Panc1 (cell line): ENCODE measurements at regions not wholly inside any gene's neighbourhood (a gene's known extent, or its start where the extent isn't known, plus 50 kb on each side); places are given as distances from the start of the nearest gene placed in this dataset.

Source experiments
- ATAC-seq: fragments of 200-7000 bp; cut with Tn5 transposase; 2 replicates; pipeline ENCODE4 v1.9.1; 2020; ENCODE audit warnings: mild to moderate bottlenecking, moderate library complexity
- BruUV-seq: library from RNA; stranded (reverse); fragments of 400-500 nt; replicated peaks from 2 replicates; lab custom pipeline; 2021; lab: Mats Ljungman, UMichigan
- CTCF ChIA-PET: fragments of 300-600 bp; sonication (Branson Sonifier 250); formaldehyde crosslinking; loops from one replicate; lab custom pipeline; 2022; ENCODE audit warnings: antibody characterized with exemption; lab: Charles Lee
- POLR2A ChIA-PET: fragments of 300-600 bp; sonication (Branson Sonifier 250); formaldehyde crosslinking; loops from one replicate; lab custom pipeline; 2022; ENCODE audit warnings: antibody characterized with exemption; lab: Charles Lee
- DNase-seq: peaks from one replicate; pipeline ENCODE4 v3.0.0-alpha.2; 2010; ENCODE audit warnings: low read depth, low spot score
- H3K27ac ChIP-seq: 2 replicates; pipeline ENCODE4 v1.5.1; 2011; ENCODE audit warnings: mild to moderate bottlenecking, low read length, inconsistent platforms
- H3K27me3 ChIP-seq: fragments of 200-500 bp; sonication (Bioruptor generic); 2 replicates; pipeline ENCODE4 v1.6.0; 2014; ENCODE audit warnings: low read length, inconsistent platforms; ENCODE audit not compliant: control insufficient read depth, insufficient read depth
- H3K36me3 ChIP-seq: fragments of 200-500 bp; sonication (Bioruptor generic); 2 replicates; pipeline ENCODE4 v1.5.1; 2014; ENCODE audit warnings: inconsistent platforms, mild to moderate bottlenecking, low read length, moderate library complexity; ENCODE audit not compliant: control insufficient read depth, insufficient read depth
- H3K4me1 ChIP-seq: 2 replicates; pipeline ENCODE4 v1.5.1; 2011; ENCODE audit warnings: inconsistent platforms, mild to moderate bottlenecking, low read length, moderate library complexity; ENCODE audit not compliant: control insufficient read depth, insufficient read depth
- H3K4me3 ChIP-seq, 2 experiments: 2 replicates each; pipeline ENCODE4 v1.5.1; 2011 to 2012; ENCODE audit warnings: low read depth in 2 of 2, low read length in 2 of 2, mild to moderate bottlenecking in 2 of 2, inconsistent platforms in 1 of 2, moderate library complexity in 1 of 2
- H3K9me3 ChIP-seq: fragments of 200-500 bp; sonication (Bioruptor generic); 2 replicates; pipeline ENCODE4 v1.5.1; 2014; ENCODE audit warnings: low read depth, mild to moderate bottlenecking, inconsistent platforms, low read length, moderate library complexity; ENCODE audit not compliant: control insufficient read depth, insufficient read depth
- POLR2AphosphoS5 ChIP-seq: IDR thresholded peaks from 2 replicates; pipeline ENCODE4 v1.6.1; 2012; ENCODE audit warnings: mild to moderate bottlenecking, low read depth, low read length, moderate library complexity
- SIN3A ChIP-seq: IDR thresholded peaks from 2 replicates; pipeline ENCODE4 v1.6.1; 2012; ENCODE audit warnings: low read depth, mild to moderate bottlenecking, low read length, moderate library complexity, borderline replicate concordance; ENCODE audit not compliant: insufficient read depth
- TCF7L2 ChIP-seq: IDR thresholded peaks from 2 replicates; pipeline ENCODE4 v1.6.1; 2011; ENCODE audit warnings: mild to moderate bottlenecking, low read depth, low read length, inconsistent platforms
- in situ Hi-C: cut with HindIII; loops from 2 replicates; pipeline ENCODE4 v1.10.0; 2016; ENCODE audit warnings: low sequenced_read_pairs, low pct_unique_long_range_greater_than_20kb
- intact Hi-C: fragments of 100-400 bp; cut with micrococcal nuclease; formaldehyde crosslinking; loops from one replicate; pipeline ENCODE4 v1.10.0; 2022; ENCODE audit not compliant: unreplicated experiment
- TF ChIP-seq, protein P1 (sequence below), 2 experiments: IDR thresholded peaks; 2 replicates each; pipeline ENCODE4 v1.6.1; 2011 to 2012; ENCODE audit warnings: low read depth in 2 of 2, control low read depth in 1 of 2, low read length in 1 of 2, mild to moderate bottlenecking in 1 of 2, moderate library complexity in 1 of 2; ENCODE audit not compliant: insufficient read depth in 1 of 2
- TF ChIP-seq, protein P2 (sequence below): fragments of 450-650 bp; IDR thresholded peaks from 2 replicates; pipeline ENCODE4 v1.5.1; 2017; ENCODE audit warnings: mild to moderate bottlenecking

DNA sequence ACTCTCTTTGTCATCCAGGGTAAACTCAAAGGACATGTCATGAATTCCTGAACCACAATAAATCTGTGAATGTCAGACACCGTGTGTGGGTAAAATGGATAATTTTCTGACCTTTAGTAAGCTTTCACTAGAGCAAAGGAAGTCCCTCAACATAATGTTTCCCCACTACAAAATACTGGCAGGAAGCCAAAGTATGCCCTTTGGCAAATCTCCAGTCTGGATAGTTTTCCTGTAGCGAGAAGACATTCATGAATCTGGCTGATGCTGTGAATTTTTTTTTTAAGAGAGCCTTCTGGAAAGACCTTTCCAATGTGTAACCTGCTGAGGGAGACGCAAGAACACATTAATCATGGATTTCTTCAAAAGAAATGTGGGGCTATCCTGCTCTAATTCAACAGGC, 389.6 kb upstream of the DDHD1 start:
- intact Hi-C loops = no loop called here

DNA sequence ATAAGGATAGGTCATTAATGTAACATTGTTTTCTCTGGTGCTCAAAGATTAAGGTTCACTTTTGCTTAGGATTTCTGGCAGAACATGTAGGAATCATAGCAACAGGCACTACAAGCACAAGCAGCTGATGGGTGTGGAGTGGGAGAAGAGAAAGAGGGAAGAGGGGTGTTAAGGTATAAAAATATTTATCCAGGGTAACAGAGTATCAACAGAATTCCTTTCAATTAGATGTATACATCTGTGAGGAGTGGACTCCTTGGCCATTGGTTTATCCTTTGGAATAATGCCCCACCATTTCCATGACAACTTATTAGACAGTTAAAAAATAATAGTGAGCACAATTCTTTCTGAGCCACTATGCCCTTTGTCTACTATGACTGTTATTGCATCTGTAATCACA, 388.3 kb upstream of the DDHD1 start:
- intact Hi-C loops = no loop called here
- Histone ChIP-seq H3K4me1 (no peaks in the 10 kb centered on the region), H3K27me3 (no peaks in the 10 kb centered on the region), H3K4me3 (no peak overlapping the region), H3K36me3 (no peaks in the 10 kb centered on the region), H3K27ac (no peak overlapping the region), H3K9me3 (no peaks in the 10 kb centered on the region)
- BruUV-seq = no TSS peak
- DNase-seq (no peak), ATAC-seq (no peak)
- POLR2A ChIA-PET = no interaction called here
- CTCF ChIA-PET = no interaction called here
- in situ Hi-C loops = no loop called here
- TF ChIP-seq POLR2AphosphoS5 = no peak
- TF ChIP-seq, protein P1, sequence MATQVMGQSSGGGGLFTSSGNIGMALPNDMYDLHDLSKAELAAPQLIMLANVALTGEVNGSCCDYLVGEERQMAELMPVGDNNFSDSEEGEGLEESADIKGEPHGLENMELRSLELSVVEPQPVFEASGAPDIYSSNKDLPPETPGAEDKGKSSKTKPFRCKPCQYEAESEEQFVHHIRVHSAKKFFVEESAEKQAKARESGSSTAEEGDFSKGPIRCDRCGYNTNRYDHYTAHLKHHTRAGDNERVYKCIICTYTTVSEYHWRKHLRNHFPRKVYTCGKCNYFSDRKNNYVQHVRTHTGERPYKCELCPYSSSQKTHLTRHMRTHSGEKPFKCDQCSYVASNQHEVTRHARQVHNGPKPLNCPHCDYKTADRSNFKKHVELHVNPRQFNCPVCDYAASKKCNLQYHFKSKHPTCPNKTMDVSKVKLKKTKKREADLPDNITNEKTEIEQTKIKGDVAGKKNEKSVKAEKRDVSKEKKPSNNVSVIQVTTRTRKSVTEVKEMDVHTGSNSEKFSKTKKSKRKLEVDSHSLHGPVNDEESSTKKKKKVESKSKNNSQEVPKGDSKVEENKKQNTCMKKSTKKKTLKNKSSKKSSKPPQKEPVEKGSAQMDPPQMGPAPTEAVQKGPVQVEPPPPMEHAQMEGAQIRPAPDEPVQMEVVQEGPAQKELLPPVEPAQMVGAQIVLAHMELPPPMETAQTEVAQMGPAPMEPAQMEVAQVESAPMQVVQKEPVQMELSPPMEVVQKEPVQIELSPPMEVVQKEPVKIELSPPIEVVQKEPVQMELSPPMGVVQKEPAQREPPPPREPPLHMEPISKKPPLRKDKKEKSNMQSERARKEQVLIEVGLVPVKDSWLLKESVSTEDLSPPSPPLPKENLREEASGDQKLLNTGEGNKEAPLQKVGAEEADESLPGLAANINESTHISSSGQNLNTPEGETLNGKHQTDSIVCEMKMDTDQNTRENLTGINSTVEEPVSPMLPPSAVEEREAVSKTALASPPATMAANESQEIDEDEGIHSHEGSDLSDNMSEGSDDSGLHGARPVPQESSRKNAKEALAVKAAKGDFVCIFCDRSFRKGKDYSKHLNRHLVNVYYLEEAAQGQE (IDR thresholded peaks at IDR 0.05; ENCODE audit: insufficient read depth in 1 of 2, low read depth in 2 of 2, low read length in 1 of 2) = no peak
- TF ChIP-seq, protein P2, sequence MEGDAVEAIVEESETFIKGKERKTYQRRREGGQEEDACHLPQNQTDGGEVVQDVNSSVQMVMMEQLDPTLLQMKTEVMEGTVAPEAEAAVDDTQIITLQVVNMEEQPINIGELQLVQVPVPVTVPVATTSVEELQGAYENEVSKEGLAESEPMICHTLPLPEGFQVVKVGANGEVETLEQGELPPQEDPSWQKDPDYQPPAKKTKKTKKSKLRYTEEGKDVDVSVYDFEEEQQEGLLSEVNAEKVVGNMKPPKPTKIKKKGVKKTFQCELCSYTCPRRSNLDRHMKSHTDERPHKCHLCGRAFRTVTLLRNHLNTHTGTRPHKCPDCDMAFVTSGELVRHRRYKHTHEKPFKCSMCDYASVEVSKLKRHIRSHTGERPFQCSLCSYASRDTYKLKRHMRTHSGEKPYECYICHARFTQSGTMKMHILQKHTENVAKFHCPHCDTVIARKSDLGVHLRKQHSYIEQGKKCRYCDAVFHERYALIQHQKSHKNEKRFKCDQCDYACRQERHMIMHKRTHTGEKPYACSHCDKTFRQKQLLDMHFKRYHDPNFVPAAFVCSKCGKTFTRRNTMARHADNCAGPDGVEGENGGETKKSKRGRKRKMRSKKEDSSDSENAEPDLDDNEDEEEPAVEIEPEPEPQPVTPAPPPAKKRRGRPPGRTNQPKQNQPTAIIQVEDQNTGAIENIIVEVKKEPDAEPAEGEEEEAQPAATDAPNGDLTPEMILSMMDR = no peak
- TF ChIP-seq TCF7L2 = no peak
- TF ChIP-seq SIN3A = no peak

More for the DNA sequence above, 389.6 kb upstream of the DDHD1 start:
- in situ Hi-C loops = no loop called here
- ChIA-PET CTCF (no interaction called here), POLR2A (no interaction called here)
- no peak for DNase-seq
- TF ChIP-seq POLR2AphosphoS5 (no peak), TCF7L2 (no peak), SIN3A (no peak)
- TF ChIP-seq, protein P2 = no peak
- TF ChIP-seq, protein P1 (IDR thresholded peaks at IDR 0.05; ENCODE audit: insufficient read depth in 1 of 2, low read depth in 2 of 2, low read length in 1 of 2) = no peak
- Histone ChIP-seq H3K27me3 (no peaks in the 10 kb centered on the region), H3K27ac (no peak overlapping the region), H3K36me3 (no peaks in the 10 kb centered on the region), H3K9me3 (no peaks in the 10 kb centered on the region), H3K4me1 (no peaks in the 10 kb centered on the region), H3K4me3 (no peak overlapping the region)
- BruUV-seq = no TSS peak
- no peak for ATAC-seq
